Immature natural killer cell (primary cell): ENCODE measurements at regions not wholly inside any gene's neighbourhood (a gene's known extent, or its start where the extent isn't known, plus 50 kb on each side); places are given as distances from the start of the nearest gene placed in this dataset.
A peak's percentile ranks its signal among the peaks of the same experiment; 100 is the strongest.
"Not testable (repeated sequence)": the region's sequence is repeated elsewhere in the genome, so short reads cannot be mapped to it uniquely, and the experiment has no call there.

Experiments used
- DNase-seq, 3 donors: peaks; one replicate each; pipeline ENCODE4 v3.0.0; 2022; ENCODE audit warnings: mixed read lengths in 1 of 3
- H3K27ac Mint-ChIP-seq, 6 donors: one replicate each; pipeline ENCODE4 v1.8.0; 2020; ENCODE audit warnings: mixed read lengths in 6 of 6, mild to moderate bottlenecking in 5 of 6, inconsistent platforms in 4 of 6, moderate library complexity in 3 of 6
- H3K27me3 Mint-ChIP-seq, 3 donors: one replicate each; pipeline ENCODE4 v1.8.0; 2020 to 2021; ENCODE audit warnings: low read depth in 3 of 3, mild to moderate bottlenecking in 3 of 3, mixed read lengths in 3 of 3, moderate library complexity in 3 of 3, inconsistent platforms in 1 of 3
- H3K36me3 Mint-ChIP-seq, 3 donors: one replicate each; pipeline ENCODE4 v1.8.0; 2020; ENCODE audit warnings: mixed read lengths in 3 of 3, inconsistent platforms in 2 of 3, mild to moderate bottlenecking in 2 of 3
- H3K4me1 Mint-ChIP-seq, 2 donors: one replicate each; pipeline ENCODE4 v1.8.0; 2020; ENCODE audit warnings: inconsistent platforms in 2 of 2, mild to moderate bottlenecking in 2 of 2, mixed read lengths in 2 of 2, moderate library complexity in 1 of 2
- H3K4me3 Mint-ChIP-seq, 5 donors: one replicate each; pipeline ENCODE4 v1.8.0; 2020; ENCODE audit warnings: mild to moderate bottlenecking in 5 of 5, mixed read lengths in 5 of 5, inconsistent platforms in 3 of 5, moderate library complexity in 3 of 5
- H3K9me3 Mint-ChIP-seq, 6 donors: one replicate each; pipeline ENCODE4 v1.8.0; 2020; ENCODE audit warnings: mild to moderate bottlenecking in 6 of 6, mixed read lengths in 6 of 6, inconsistent platforms in 4 of 6, moderate library complexity in 3 of 6

- DNase-seq, H3K36me3 Mint-ChIP-seq, H3K27ac Mint-ChIP-seq, H3K27me3 Mint-ChIP-seq, H3K4me1 Mint-ChIP-seq, H3K4me3 Mint-ChIP-seq, H3K9me3 Mint-ChIP-seq: not testable (repeated sequence)
Observed at GRCh38 chr7:25047571-25048443, 67.8 kb upstream of the OSBPL3 start.

GRCh38 chr7:25037325-25037724 lies 57.3 kb upstream of the OSBPL3 start:
- no peaks in the 10 kb centered on the region for H3K9me3 Mint-ChIP-seq
- H3K36me3 Mint-ChIP-seq, result no peaks in the 10 kb centered on the region
- no peak overlapping the region for H3K4me3 Mint-ChIP-seq
- no peak overlapping the region for H3K27ac Mint-ChIP-seq
- DNase-seq, result no peak
- peaks cover 2 to 6% (median 5%) of the 10 kb centered on the region in 3 donors for H3K27me3 Mint-ChIP-seq
- no peaks in the 10 kb centered on the region for H3K4me1 Mint-ChIP-seq

GRCh38 chr7:25035274-25035673 lies 55.3 kb upstream of the OSBPL3 start:
- H3K27me3 Mint-ChIP-seq, result peaks cover 2 to 5% (median 4%) of the 10 kb centered on the region in 3 donors
- H3K4me3 Mint-ChIP-seq, result no peak overlapping the region
- no peak for DNase-seq
- no peaks in the 10 kb centered on the region for H3K36me3 Mint-ChIP-seq
- no peaks in the 10 kb centered on the region for H3K4me1 Mint-ChIP-seq
- no peaks in the 10 kb centered on the region for H3K9me3 Mint-ChIP-seq
- no peak overlapping the region for H3K27ac Mint-ChIP-seq

- Mint-ChIP-seq H3K27ac (no peak overlapping the region), H3K4me1 (peaks cover 2 to 3% of the 10 kb centered on the region in 2 donors), H3K9me3 (no peaks in the 10 kb centered on the region), H3K4me3 (no peak overlapping the region), H3K27me3 (peaks cover 2 to 7% (median 3%) of the 10 kb centered on the region in 3 donors), H3K36me3 (no peaks in the 10 kb centered on the region)
- DNase-seq, result no peak
Observed at GRCh38 chr7:25034136-25034535, 54.2 kb upstream of the OSBPL3 start.

- no peaks in the 10 kb centered on the region for H3K36me3 Mint-ChIP-seq
- no peak overlapping the region for H3K4me3 Mint-ChIP-seq
- H3K27ac Mint-ChIP-seq, result peak overlapping the region in 1 of 6 donors; percentile 31
- peaks cover 12 to 14% of the 10 kb centered on the region in 2 donors for H3K4me1 Mint-ChIP-seq
- no peaks in the 10 kb centered on the region for H3K9me3 Mint-ChIP-seq
- peaks cover 2 to 7% (median 3%) of the 10 kb centered on the region in 3 donors for H3K27me3 Mint-ChIP-seq
- DNase-seq, result no peak
Observed at GRCh38 chr7:25032774-25033743, 53.1 kb upstream of the OSBPL3 start.

- DNase-seq, result no peak
- H3K4me3 Mint-ChIP-seq, result no peak overlapping the region
- H3K27ac Mint-ChIP-seq, result no peak overlapping the region
- H3K4me1 Mint-ChIP-seq, result peaks cover 20 to 21% of the 10 kb centered on the region in 2 donors
- peaks cover 2 to 7% (median 3%) of the 10 kb centered on the region in 3 donors for H3K27me3 Mint-ChIP-seq
- no peaks in the 10 kb centered on the region for H3K36me3 Mint-ChIP-seq
- H3K9me3 Mint-ChIP-seq, result no peaks in the 10 kb centered on the region
Observed at GRCh38 chr7:25031432-25031831, 51.5 kb upstream of the OSBPL3 start.

- Mint-ChIP-seq H3K27ac (no peak overlapping the region), H3K4me3 (no peak overlapping the region), H3K27me3 (peaks cover 1 to 6% (median 2%) of the 10 kb centered on the region in 3 donors), H3K36me3 (no peaks in the 10 kb centered on the region), H3K9me3 (no peaks in the 10 kb centered on the region), H3K4me1 (peaks cover 20 to 21% of the 10 kb centered on the region in 2 donors)
- no peak for DNase-seq
Observed at GRCh38 chr7:25031007-25031406, 51.0 kb upstream of the OSBPL3 start.
